HG03575 (cell line): ENCODE measurements at regions not wholly inside any gene's neighbourhood (a gene's known extent, or its start where the extent isn't known, plus 50 kb on each side); places are given as distances from the start of the nearest gene placed in this dataset.

Experiments
- ATAC-seq: cut with Tn5 transposase; IDR thresholded peaks from one replicate; pipeline ENCODE4 v1.9.1; 2021; ENCODE audit not compliant: unreplicated experiment, insufficient number of reproducible peaks, low FRiP score; ENCODE audit errors: extremely low read depth

- no peak for ATAC-seq
Observed at GRCh38 chr15:35751413-35752133, 205.6 kb upstream of the DPH6 start.

- ATAC-seq = no peak
Observed at GRCh38 chr15:35752134-35752466, 206.1 kb upstream of the DPH6 start.

GRCh38 chr15:35753486-35753885, 207.5 kb upstream of the DPH6 start:
- no peak for ATAC-seq

- no peak for ATAC-seq
Observed at GRCh38 chr15:35755237-35755802, 209.4 kb upstream of the DPH6 start.

DNA sequence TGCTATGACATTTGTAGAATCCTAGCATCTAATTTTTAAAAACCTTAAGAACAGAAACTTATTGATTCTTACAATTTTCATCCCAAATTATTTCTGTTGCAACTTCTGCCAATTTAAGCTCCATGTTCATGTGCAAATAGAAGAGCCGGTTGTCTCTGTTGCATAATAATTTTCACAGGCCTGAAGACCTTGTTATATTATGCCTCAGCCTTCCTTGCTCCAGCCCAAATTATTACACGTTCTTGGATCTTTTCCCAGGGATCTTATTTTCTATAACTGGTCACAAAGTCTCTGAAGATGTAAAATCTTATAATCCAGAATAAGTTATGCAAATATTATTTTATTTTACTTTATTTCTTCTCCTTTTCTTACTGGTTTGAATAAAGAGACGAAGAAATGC, 210.7 kb upstream of the DPH6 start:
- no peak for ATAC-seq

- ATAC-seq = no peak
Observed at GRCh38 chr15:35757361-35757760, 211.4 kb upstream of the DPH6 start.

DNA sequence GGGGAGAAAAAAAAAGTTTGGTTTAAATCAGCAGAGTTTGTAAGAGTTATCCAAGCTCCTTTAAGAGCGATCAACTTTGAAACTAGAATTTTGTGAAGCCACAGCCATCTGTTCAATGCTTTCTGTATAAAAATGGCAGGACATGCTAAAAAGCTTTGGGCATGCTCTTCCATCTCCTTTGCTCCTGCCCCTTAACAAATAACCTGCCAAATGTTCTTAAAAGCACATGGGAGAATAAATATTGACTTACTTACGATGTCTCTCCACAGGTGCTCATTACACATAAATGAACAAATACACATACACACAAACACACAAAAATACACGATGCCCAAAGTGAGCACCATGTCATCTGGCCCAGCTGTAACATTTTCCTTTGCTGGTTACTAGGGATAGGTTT, 211.8 kb upstream of the DPH6 start:
- no peak for ATAC-seq

DNA sequence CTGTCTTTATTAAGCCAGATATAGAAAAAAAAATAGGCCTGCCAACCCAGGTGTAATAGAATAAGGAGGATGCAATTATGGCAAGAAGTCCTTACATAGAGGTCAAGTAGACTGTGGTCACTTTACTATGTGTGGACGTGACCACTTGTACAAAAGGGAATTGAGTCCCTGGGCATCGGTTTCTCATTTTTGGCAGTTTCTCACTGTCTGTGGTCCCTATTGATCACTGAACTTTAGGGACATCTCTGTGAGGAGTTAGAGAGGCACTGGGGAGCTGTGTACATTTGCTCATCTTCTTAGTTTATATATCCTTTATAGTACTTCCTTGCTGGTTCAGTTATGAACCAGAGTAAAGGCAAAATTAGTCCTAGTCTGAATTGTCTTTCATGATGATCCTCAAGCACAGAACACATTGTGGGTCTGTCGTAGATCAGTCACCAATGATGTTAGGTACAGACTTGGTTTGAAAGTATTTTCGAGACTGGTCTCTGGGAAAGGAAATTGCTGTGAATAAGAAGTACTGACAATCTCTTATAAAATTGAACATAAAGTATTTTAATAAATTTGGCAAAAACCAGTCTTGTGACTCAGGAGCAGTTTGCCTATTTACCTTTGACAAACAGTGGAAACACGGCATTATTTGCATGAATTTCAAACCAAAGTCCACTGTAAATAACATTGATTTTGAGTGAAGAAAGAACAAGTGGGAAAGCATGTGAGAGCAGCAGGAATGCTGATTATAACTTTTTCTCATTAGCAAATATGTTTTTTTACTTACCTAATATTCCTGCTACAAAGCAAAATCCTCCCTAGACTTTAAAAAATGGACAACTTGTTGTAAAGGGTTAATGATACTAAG, 218.9 kb upstream of the DPH6 start:
- no peak for ATAC-seq

GRCh38 chr15:35768949-35769348, 223.0 kb upstream of the DPH6 start:
- no peak for ATAC-seq

DNA sequence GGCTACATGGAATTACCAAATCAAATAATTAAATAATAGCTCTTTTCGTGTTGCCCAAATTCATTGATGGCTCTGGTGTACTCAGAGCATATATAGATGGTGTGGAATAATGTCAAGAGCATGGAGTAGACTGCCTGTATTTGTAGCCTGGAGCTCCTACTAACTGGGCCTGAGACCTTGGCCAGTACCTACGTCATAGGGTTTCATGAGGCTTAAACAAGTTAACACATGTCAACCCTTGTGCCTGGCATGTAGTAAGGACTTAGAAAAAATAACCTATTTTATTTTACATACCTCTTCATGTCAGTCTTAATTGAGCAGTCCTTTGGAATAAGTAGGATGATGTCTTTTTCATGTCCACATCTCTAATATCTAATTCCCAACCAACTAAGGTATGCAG, 223.7 kb upstream of the DPH6 start:
- no peak for ATAC-seq

DNA sequence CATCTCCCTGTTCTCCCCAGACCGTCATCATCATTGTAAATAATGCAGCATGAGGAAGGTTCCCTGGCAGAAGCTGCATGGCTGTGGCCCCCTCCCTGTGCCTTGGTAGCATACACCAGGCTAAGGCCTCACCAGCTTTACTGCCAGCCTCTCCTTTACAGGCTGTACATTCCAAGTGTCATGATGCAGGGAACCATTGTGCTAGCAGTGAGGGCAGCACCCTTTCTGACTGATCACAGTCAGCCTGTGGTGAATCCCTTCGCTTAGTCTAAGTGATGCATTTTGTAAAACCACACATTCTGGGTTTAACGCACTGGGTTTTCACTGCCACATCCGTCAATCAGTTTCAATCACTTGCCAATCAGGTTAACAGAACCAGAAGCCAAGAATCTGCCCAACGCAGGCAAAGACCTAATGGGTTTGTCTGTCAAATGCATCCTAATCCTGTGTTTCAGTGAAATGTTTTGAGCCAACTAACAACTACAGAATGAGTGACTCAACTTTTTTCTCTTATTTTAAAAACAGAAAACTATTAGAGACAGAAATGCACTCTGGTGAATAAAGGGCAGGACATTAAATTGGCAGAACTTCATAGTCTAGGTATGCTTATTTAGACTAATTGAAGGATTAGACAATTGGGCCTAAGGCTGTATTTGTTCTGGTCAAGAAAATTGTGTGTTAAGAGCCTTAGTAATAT, 225.9 kb upstream of the DPH6 start:
- no peak for ATAC-seq

- ATAC-seq = no peak
Observed at GRCh38 chr15:35774653-35775052, 228.7 kb upstream of the DPH6 start.

DNA sequence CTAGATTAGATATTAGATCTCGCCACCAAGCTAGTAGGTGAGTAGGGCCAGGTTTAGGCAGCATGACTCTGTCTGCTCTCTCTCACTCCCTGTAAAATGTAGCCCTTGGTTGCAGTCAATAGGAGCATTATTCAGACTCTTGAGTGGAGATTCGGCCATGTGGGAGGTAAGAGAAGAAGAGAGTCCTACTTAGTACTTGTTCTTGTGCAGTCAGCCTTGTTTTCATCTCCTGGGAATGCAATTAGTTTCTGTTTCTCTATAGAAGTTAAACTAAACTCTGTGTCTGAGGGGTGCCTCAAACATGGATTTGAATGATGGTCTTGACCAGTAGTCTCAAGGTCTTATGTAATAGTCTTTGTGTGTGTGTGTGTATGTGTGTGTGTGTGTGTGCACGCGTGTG, 229.5 kb upstream of the DPH6 start:
- no peak for ATAC-seq

DNA sequence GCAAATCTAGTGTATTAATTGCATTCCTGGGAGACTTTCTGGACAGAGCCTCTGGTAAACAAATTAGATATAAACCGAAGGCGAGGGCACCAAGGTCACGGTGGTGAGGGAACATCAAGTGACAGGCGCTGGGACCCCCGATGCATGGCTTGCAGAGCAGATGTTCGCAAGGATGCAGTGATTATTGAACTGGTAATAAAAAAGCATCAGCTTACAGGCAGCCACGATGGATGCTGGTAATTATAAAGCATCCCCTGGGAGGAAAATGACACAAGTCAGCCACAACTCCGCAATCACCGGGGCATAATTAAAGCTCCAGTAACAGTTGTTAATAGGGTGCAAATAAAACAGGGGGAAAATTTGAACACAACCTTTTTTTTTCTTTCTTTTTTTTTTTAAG, 231.1 kb upstream of the DPH6 start:
- no peak for ATAC-seq

DNA sequence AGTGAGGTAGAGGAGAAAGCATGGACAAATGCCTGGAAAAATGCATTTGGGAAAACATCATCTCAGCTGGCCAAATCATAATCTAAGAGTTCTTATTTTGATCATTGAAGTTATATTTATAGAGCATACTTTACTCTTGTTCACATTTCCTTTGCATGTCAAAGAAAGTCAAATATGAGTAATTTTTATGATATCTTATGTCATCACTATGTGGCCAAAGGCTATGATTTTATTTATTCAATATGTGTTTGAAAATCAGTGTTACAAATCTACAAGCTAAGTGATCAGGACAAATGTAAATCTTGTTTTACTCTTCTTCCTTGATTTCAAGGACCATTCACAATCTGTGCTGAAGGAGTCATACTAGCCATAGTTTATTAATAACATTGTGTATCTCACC, 237.2 kb upstream of the DPH6 start:
- ATAC-seq = no peak

GRCh38 chr15:35784745-35785144, 238.8 kb upstream of the DPH6 start:
- no peak for ATAC-seq

DNA sequence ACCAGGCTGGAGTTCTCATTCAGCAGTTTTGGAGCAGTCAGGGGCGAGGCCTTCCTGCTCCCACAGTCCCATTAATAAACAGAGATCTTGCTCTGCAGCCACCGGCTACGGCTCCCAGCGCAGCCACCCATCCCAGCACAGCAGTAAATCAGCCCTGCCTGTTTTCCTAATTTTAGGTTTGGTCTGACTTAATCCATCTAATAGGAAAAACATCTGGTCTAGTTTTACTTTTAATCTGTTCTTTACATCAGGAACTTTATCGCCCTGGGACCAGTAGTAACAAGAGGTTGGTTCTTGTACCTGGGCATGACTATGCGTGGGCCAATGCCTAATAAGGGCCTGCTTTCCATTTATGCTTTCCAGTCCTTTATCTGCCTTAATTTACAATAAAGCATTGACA, 264.0 kb upstream of the DPH6 start:
- no peak for ATAC-seq

- ATAC-seq = no peak
Observed at GRCh38 chr15:35813573-35813972, 267.6 kb upstream of the DPH6 start.

DNA sequence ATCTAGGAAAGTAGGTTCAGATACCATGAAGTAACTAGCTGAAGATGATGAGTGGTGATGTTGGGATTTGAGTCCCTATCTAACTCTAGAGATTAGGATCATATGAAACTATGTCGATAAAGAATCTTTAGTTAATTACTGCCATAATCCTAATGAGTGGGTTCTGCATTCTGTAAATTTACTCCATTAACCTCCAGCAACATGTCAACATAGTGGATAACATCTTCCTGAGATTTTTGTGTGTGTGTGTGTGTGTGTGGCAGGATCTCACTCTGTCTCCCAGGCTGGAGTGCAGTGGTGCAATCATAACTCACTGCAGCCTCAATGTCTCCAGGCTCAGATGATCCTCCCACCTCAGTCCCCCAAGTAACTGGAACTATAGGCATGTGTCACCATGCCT, 272.9 kb upstream of the DPH6 start:
- no peak for ATAC-seq

DNA sequence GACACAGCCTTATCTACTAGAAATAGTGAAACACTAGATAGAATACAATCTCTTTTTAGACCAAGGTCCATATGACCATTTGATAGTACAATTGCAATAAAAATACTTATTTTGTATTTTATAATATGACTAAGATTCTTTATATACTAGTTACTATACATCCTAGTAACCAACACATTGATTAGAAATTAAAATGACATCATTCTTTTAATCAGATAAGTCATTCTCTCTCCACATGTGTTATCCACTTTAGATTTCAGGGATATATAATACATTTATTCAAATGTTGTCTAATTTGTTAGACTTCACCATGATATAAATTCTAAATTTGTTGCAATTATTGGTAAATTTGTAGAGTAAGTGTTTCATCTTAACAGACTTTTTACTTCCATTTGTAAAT, 276.2 kb upstream of the DPH6 start:
- ATAC-seq = no peak
